ENCODE measurements at regions not wholly inside any gene's neighbourhood (a gene's known extent, or its start where the extent isn't known, plus 50 kb on each side); places are given as distances from the start of the nearest gene placed in this dataset.

DNA sequence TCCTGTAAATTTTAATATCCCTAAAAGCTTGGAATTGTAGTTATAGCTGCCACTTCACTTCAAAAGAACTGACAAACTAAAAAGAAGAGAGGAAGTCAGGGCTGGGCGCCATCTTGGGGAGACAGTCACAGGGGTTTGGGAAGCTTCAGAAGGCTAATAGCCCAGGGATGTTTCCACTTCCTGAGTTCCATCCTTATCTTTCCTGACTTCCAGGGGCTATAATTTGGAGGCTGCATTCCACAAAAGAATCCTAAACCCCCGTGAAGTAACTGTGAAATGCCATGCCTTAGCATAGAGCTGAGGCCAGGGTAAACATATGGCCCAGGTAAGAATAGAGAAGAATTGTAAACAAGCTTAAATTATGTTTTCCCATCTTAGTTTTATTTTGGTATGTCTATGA is 75.4 kb upstream of the LPAR1 start:
- TF ChIP-seq, protein P1, sequence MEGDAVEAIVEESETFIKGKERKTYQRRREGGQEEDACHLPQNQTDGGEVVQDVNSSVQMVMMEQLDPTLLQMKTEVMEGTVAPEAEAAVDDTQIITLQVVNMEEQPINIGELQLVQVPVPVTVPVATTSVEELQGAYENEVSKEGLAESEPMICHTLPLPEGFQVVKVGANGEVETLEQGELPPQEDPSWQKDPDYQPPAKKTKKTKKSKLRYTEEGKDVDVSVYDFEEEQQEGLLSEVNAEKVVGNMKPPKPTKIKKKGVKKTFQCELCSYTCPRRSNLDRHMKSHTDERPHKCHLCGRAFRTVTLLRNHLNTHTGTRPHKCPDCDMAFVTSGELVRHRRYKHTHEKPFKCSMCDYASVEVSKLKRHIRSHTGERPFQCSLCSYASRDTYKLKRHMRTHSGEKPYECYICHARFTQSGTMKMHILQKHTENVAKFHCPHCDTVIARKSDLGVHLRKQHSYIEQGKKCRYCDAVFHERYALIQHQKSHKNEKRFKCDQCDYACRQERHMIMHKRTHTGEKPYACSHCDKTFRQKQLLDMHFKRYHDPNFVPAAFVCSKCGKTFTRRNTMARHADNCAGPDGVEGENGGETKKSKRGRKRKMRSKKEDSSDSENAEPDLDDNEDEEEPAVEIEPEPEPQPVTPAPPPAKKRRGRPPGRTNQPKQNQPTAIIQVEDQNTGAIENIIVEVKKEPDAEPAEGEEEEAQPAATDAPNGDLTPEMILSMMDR (conservative IDR thresholded peaks at IDR 0.05; ENCODE audit: low read depth, low read length): no peak
- no peak for TF ChIP-seq POLR2A (IDR thresholded peaks at IDR 0.05; ENCODE audit: low read depth, low read length)
- TF ChIP-seq FOS (IDR thresholded peaks at IDR 0.05; ENCODE audit: low read depth, low read length): no peak
- TF ChIP-seq MAFK (IDR thresholded peaks at IDR 0.05; ENCODE audit: low read depth, low read length): no peak
- TF ChIP-seq CHD1 (IDR thresholded peaks at IDR 0.05; ENCODE audit: low read depth, low read length): no peak
- no peak for TF ChIP-seq RAD21 (IDR thresholded peaks at IDR 0.05; ENCODE audit: low read length)
- no peak for TF ChIP-seq RFX5 (IDR thresholded peaks at IDR 0.05; ENCODE audit: low read depth, low read length)
- TF ChIP-seq MAZ (IDR thresholded peaks at IDR 0.05; ENCODE audit: borderline replicate concordance, low read depth, low read length): no peak
- TF ChIP-seq RCOR1 (IDR thresholded peaks at IDR 0.05; ENCODE audit: insufficient replicate concordance, low read length): no peak

All from IMR-90 (cell line).